Heart right ventricle (tissue), 16 donors: ENCODE measurements at regions not wholly inside any gene's neighbourhood (a gene's known extent, or its start where the extent isn't known, plus 50 kb on each side); places are given as distances from the start of the nearest gene placed in this dataset.

Experiments
- ATAC-seq, 8 donors: fragments of 200-7000 bp; cut with Tn5 transposase; one replicate each; pipeline ENCODE4 v1.9.1; 2020; ENCODE audit warnings: mild to moderate bottlenecking in 8 of 8, moderate library complexity in 8 of 8, moderate number of reproducible peaks in 1 of 8
- DNase-seq, 2 donors: peaks; one replicate each; pipeline ENCODE4 v3.0.0-alpha.2; 2020
- H3K27ac ChIP-seq, 10 donors: fragments of 200-600 bp; sonication (generic) in 2 of 10; one replicate each; pipeline versions ENCODE4 v1.5.0 to v1.8.0; 2020 to 2022; ENCODE audit warnings: mild to moderate bottlenecking in 3 of 10
- H3K27me3 ChIP-seq, 7 donors: fragments of 200-600 bp; one replicate each; pipeline ENCODE4 v1.8.0; 2021 to 2022; ENCODE audit warnings: mild to moderate bottlenecking in 2 of 7
- H3K36me3 ChIP-seq, 9 donors: fragments of 200-600 bp; sonication (generic) in 1 of 9; one replicate each; pipeline versions ENCODE4 v1.5.0 to v1.8.0; 2020 to 2022; ENCODE audit warnings: mild to moderate bottlenecking in 2 of 9
- H3K4me1 ChIP-seq, 9 donors: fragments of 200-600 bp; sonication (generic) in 1 of 9; one replicate each; pipeline versions ENCODE4 v1.5.0 to v1.8.0; 2020 to 2022; ENCODE audit warnings: mild to moderate bottlenecking in 4 of 9
- H3K4me3 ChIP-seq, 10 donors: fragments of 200-600 bp; sonication (generic) in 2 of 10; one replicate each; pipeline versions ENCODE4 v1.5.0 to v1.8.0; 2020 to 2022; ENCODE audit warnings: mild to moderate bottlenecking in 7 of 10, moderate library complexity in 2 of 10
- H3K9me3 ChIP-seq, 11 donors: fragments of 200-600 bp in 10 of 11; sonication (generic) in 2 of 11; one replicate each; pipeline versions ENCODE4 v1.5.0 to v1.8.0; 2013 to 2022; ENCODE audit warnings: mild to moderate bottlenecking in 2 of 11, control low read depth in 1 of 11, moderate library complexity in 1 of 11
- CTCF ChIP-seq, 9 donors: fragments of 200-600 bp; sonication (generic) in 2 of 9; IDR thresholded peaks; one replicate each; pipeline versions ENCODE4 v1.5.0 to v1.8.0; 2021 to 2022; ENCODE audit warnings: antibody characterized with exemption in 9 of 9, mild to moderate bottlenecking in 5 of 9, moderate library complexity in 1 of 9
- WGBS, 2 donors: extraction: QIAGEN DNeasy Blood & Tissue Kit; methylation state at CpG; one replicate each; pipeline ENCODE4 v1.1.7; 2013; ENCODE audit warnings: inconsistent platforms in 1 of 2; 5-methylcytosine and 5-hydroxymethylcytosine counted together
- intact Hi-C, 10 donors: fragments of 100-400 bp; cut with DNase I; formaldehyde crosslinking; loops; one replicate each; pipeline versions ENCODE4 v1.11.1 to v1.14.2; 2022
- donor health status: Arrhythmogenic right ventricular cardiomyopathy.
- donor health status: ischemic (EF 13 %, LVEDD 7.1; RV severe dilation, severe dysfunction).
- donor health status: healthy with polysubstance abuse.
- donor health status: DM: no; HTN: yes; CAD: no.
- donor health status: DM: no; HTN: no; CAD: no.
- donor health status: ischemic (EF 25% LVEDD 6.9; RV normal size, moderate dysfunction).
- donor health status: ischemic (EF 25% LVEDD 5.7; RV mildly dilated, moderate dysfunction).
- donor health status: healthy.
- donor health status: DM: yes; HTN: yes; CAD: no.
- donor health status: Ischemic cardiomyopathy.
- donor health status: ischemic (EF 35%, LVEDD 5.7; RV mildly dilated, moderate dysfunction).
- donor health status: nonischemic (EF 11% LVEDD 7.7; RV severe dilation, severe dysfunction).
- donor health status: DM: yes; HTN: yes; CAD: no.
- donor health status: PGD.
- donor health status: ischemic (EF 29% LVEDD 5.4; RV normal size, mild dysfunction).
- donor health status: nonischemic (EF 23%, LVEDD 6.1; RV moderate dilation, normal function).

- intact Hi-C loops = no loop called here
- no peaks in the 10 kb centered on the region for H3K27me3 ChIP-seq
- DNase-seq (no peak), ATAC-seq (no peak)
- no peak overlapping the region for H3K27ac ChIP-seq
- no peak for TF ChIP-seq CTCF (IDR thresholded peaks at IDR 0.05)
- no peaks in the 10 kb centered on the region for H3K9me3 ChIP-seq
- H3K36me3 ChIP-seq = no peaks in the 10 kb centered on the region
- 96 to 99% methylated on average over 3 of the region's 3 CpGs for WGBS, 2 donors
- H3K4me3 ChIP-seq = no peak overlapping the region
- peaks cover 0 to 8% (median 0%) of the 10 kb centered on the region in 9 donors for H3K4me1 ChIP-seq
Measured at GRCh38 chr5:103375863-103376591, 117.5 kb downstream of the MACIR start.

DNA sequence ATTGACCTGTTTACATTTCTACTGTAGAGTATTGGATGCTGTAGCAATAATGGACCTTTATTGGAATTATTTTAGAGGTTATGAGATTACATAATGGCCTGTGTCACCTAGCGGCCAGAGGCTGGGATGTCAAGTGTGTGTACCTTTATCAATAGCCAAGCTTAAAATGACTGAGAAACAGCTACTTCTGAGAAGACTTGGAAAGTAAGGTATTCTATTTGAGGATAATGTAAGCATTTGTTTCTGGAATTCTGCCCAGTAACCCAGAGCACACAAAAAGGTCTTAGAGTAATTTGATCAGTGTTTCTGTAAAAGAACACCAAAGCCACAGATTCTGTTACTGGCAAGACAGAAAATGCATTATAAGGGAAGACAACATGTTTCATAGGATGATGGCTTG lies 116.8 kb downstream of the MACIR start:
- ATAC-seq (no peak), DNase-seq (no peak)
- H3K36me3 ChIP-seq = no peaks in the 10 kb centered on the region
- H3K4me3 ChIP-seq = no peak overlapping the region
- peaks cover 0 to 8% (median 0%) of the 10 kb centered on the region in 9 donors for H3K4me1 ChIP-seq
- intact Hi-C loops = no loop called here
- no peaks in the 10 kb centered on the region for H3K27me3 ChIP-seq
- no peaks in the 10 kb centered on the region for H3K9me3 ChIP-seq
- H3K27ac ChIP-seq = no peak overlapping the region
- TF ChIP-seq CTCF (IDR thresholded peaks at IDR 0.05) = no peak
- WGBS, 2 donors = 72 to 81% methylated on average over 1 of the region's 1 CpG

- TF ChIP-seq CTCF (IDR thresholded peaks at IDR 0.05) = no peak
- Histone ChIP-seq H3K36me3 (no peaks in the 10 kb centered on the region), H3K9me3 (no peaks in the 10 kb centered on the region), H3K27me3 (no peaks in the 10 kb centered on the region), H3K4me1 (peaks cover 0 to 8% (median 0%) of the 10 kb centered on the region in 9 donors), H3K27ac (no peak overlapping the region), H3K4me3 (no peak overlapping the region)
- intact Hi-C loops = no loop called here
- no peak for ATAC-seq
- WGBS, 2 donors = 53% methylated on average over 4 of the region's 4 CpGs
- DNase-seq = no peak
Measured at GRCh38 chr5:103374473-103374963, 116.0 kb downstream of the MACIR start.

DNA sequence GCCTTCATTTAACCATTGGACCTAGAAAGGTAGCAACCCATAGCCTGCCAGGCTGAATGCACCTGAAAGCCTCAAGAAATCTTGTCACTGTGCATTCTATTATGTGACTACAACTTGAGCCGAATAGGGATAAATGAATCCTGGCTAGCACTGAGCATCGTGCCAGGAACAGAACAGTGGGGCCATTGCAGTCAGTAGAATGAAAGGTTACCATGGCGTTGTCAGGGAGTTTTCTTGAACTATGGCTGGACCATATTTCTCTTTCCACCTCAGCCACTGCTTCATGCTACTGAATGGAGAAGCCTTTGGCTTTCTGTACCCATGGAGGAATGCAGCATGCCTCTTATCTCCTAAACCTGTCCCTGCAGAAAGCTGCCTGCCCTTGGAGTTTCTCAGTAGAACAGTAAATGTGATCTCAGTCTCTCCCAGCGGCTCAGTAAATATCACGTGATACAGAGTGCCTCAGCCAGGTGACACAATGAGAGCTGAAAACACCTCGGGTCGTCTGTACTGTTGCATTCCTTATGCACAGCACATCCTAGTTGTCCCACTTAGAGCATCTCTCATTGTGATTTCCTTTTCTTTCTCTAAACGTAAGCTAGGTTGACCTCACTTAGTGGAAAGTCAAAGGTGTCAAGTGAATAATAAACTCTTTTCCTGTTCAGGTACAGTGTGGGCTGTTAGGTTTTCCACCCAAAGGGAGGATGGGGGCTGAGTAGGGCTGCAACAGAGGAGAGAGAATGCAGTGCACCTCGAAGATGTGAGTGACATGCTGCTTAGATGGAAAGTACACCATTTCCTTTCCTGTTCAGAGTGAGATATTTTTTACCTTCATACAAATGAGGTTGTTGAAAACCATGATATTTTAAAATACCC lies 115.3 kb downstream of the MACIR start:
- WGBS, 2 donors = 50 to 55% methylated on average over 9 of the region's 9 CpGs
- ATAC-seq = no peak
- intact Hi-C loops = no loop called here

More for the DNA sequence above, 115.3 kb downstream of the MACIR start:
- Histone ChIP-seq H3K9me3 (peaks cover 0 to 3% (median 0%) of the 10 kb centered on the region in 11 donors), H3K4me1 (peaks cover 0 to 8% (median 0%) of the 10 kb centered on the region in 9 donors), H3K4me3 (no peak overlapping the region), H3K27me3 (no peaks in the 10 kb centered on the region), H3K27ac (no peak overlapping the region), H3K36me3 (no peaks in the 10 kb centered on the region)
- DNase-seq = no peak
- no peak for TF ChIP-seq CTCF (IDR thresholded peaks at IDR 0.05)
